Glutamatergic neuron (in vitro differentiated cells): ENCODE measurements at regions not wholly inside any gene's neighbourhood (a gene's known extent, or its start where the extent isn't known, plus 50 kb on each side); places are given as distances from the start of the nearest gene placed in this dataset.

ENCODE experiments used
- DNase-seq: peaks from one replicate; pipeline ENCODE4 v3.0.0; 2022
- H3K27ac Mint-ChIP-seq: one replicate; pipeline ENCODE4 v1.8.0; 2020; ENCODE audit warnings: mild to moderate bottlenecking, mixed read lengths, inconsistent platforms; ENCODE audit not compliant: unreplicated experiment
- H3K27me3 Mint-ChIP-seq: one replicate; pipeline ENCODE4 v1.8.0; 2020; ENCODE audit warnings: mild to moderate bottlenecking, moderate library complexity, mixed read lengths, inconsistent platforms; ENCODE audit not compliant: unreplicated experiment
- H3K36me3 Mint-ChIP-seq: one replicate; pipeline ENCODE4 v1.8.0; 2020; ENCODE audit warnings: mild to moderate bottlenecking, mixed read lengths, inconsistent platforms; ENCODE audit not compliant: unreplicated experiment
- H3K4me1 Mint-ChIP-seq: one replicate; pipeline ENCODE4 v1.8.0; 2020; ENCODE audit warnings: mild to moderate bottlenecking, low read depth, mixed read lengths, inconsistent platforms; ENCODE audit not compliant: unreplicated experiment
- H3K4me3 Mint-ChIP-seq: one replicate; pipeline ENCODE4 v1.8.0; 2020; ENCODE audit warnings: mild to moderate bottlenecking, mixed read lengths, inconsistent platforms; ENCODE audit not compliant: unreplicated experiment
- H3K9me3 Mint-ChIP-seq: one replicate; pipeline ENCODE4 v1.8.0; 2020; ENCODE audit warnings: mild to moderate bottlenecking, moderate library complexity, mixed read lengths, inconsistent platforms; ENCODE audit not compliant: unreplicated experiment
- CTCF ChIP-seq: fragments of 200-600 bp; sonication (generic); IDR thresholded peaks from one replicate; pipeline ENCODE4 v1.5.0; 2021; ENCODE audit not compliant: partially characterized antibody, unreplicated experiment

- Mint-ChIP-seq H3K9me3 (no peaks in the 10 kb centered on the region), H3K36me3 (no peaks in the 10 kb centered on the region), H3K27ac (no peak overlapping the region), H3K4me1 (no peaks in the 10 kb centered on the region), H3K4me3 (no peak overlapping the region), H3K27me3 (peaks cover 5% of the 10 kb centered on the region)
- no peak for DNase-seq
- no peak for TF ChIP-seq CTCF
These were observed 123.8 kb upstream of the ZNF91 start for GRCh38 chr19:23519031-23519430.

- H3K27me3 Mint-ChIP-seq, result peaks cover 3% of the 10 kb centered on the region
- no peaks in the 10 kb centered on the region for H3K36me3 Mint-ChIP-seq
- no peak for DNase-seq
- no peaks in the 10 kb centered on the region for H3K9me3 Mint-ChIP-seq
- H3K4me3 Mint-ChIP-seq, result no peak overlapping the region
- no peaks in the 10 kb centered on the region for H3K4me1 Mint-ChIP-seq
- no peak overlapping the region for H3K27ac Mint-ChIP-seq
- no peak for TF ChIP-seq CTCF
These were observed 121.0 kb upstream of the ZNF91 start for GRCh38 chr19:23516266-23516665.

- no peak for TF ChIP-seq CTCF
- no peak overlapping the region for H3K4me3 Mint-ChIP-seq
- H3K36me3 Mint-ChIP-seq, result no peaks in the 10 kb centered on the region
- H3K27ac Mint-ChIP-seq, result no peak overlapping the region
- H3K9me3 Mint-ChIP-seq, result no peaks in the 10 kb centered on the region
- H3K27me3 Mint-ChIP-seq, result peaks cover 3% of the 10 kb centered on the region
- no peak for DNase-seq
- H3K4me1 Mint-ChIP-seq, result no peaks in the 10 kb centered on the region
These were observed 120.3 kb upstream of the ZNF91 start for GRCh38 chr19:23515551-23515950.

- Mint-ChIP-seq H3K27me3 (peaks cover 3% of the 10 kb centered on the region), H3K36me3 (no peaks in the 10 kb centered on the region), H3K4me1 (no peaks in the 10 kb centered on the region)
These were observed 117.1 kb upstream of the ZNF91 start for GRCh38 chr19:23512151-23512925.

More at GRCh38 chr19:23512151-23512925, 117.1 kb upstream of the ZNF91 start:
- H3K9me3 Mint-ChIP-seq, result no peaks in the 10 kb centered on the region
- H3K27ac Mint-ChIP-seq, result no peak overlapping the region
- DNase-seq, result no peak
- TF ChIP-seq CTCF, result no peak
- no peak overlapping the region for H3K4me3 Mint-ChIP-seq
